Cardiac fibroblast (primary cell): ENCODE measurements at regions not wholly inside any gene's neighbourhood (a gene's known extent, or its start where the extent isn't known, plus 50 kb on each side); places are given as distances from the start of the nearest gene placed in this dataset.

Source experiments
- DNase-seq, 2 donors: peaks; one replicate each; pipeline versions ENCODE4 v3.0.0 to v3.0.0-alpha.2; 2010; ENCODE audit warnings: low read depth in 2 of 2
- H3K4me3 ChIP-seq, 2 donors: replicated peaks in 1 of 2; 1 replicate in 1 of 2; 2 replicates in 1 of 2; pipeline ENCODE4 v1.5.1; 2011; ENCODE audit warnings: low read depth in 2 of 2, low read length in 2 of 2, mild to moderate bottlenecking in 2 of 2, moderate library complexity in 1 of 2
- CTCF ChIP-seq: IDR thresholded peaks from one replicate; pipeline ENCODE4 v1.5.1; 2011; ENCODE audit warnings: low read depth, mild to moderate bottlenecking, low read length, inconsistent platforms

- H3K4me3 ChIP-seq = no peak overlapping the region
- TF ChIP-seq CTCF = no peak
- no peak for DNase-seq
Observed at GRCh38 chr16:85484347-85485300, 128.5 kb upstream of the GSE1 start.

GRCh38 chr16:85485379-85485778 is 127.7 kb upstream of the GSE1 start:
- no peak overlapping the region for H3K4me3 ChIP-seq
- DNase-seq = no peak
- no peak for TF ChIP-seq CTCF

- no peak for DNase-seq
- no peak overlapping the region for H3K4me3 ChIP-seq
- TF ChIP-seq CTCF = no peak
Observed at GRCh38 chr16:85486256-85486915, 126.7 kb upstream of the GSE1 start.

GRCh38 chr16:85488414-85488813 is 124.7 kb upstream of the GSE1 start:
- no peak for TF ChIP-seq CTCF
- DNase-seq = no peak
- H3K4me3 ChIP-seq = no peak overlapping the region

- no peak for DNase-seq
- no peak for TF ChIP-seq CTCF
- H3K4me3 ChIP-seq = no peak overlapping the region
Observed at GRCh38 chr16:85490407-85491057, 122.6 kb upstream of the GSE1 start.

- TF ChIP-seq CTCF = peak; percentile 52
- no peak overlapping the region for H3K4me3 ChIP-seq
- no peak for DNase-seq
Observed at GRCh38 chr16:85491058-85491771, 121.9 kb upstream of the GSE1 start.
